ENCODE measurements at regions not wholly inside any gene's neighbourhood (a gene's known extent, or its start where the extent isn't known, plus 50 kb on each side); places are given as distances from the start of the nearest gene placed in this dataset.

GRCh38 chr17:72345088-72345487 is 224.3 kb downstream of the SOX9 start:
- ChIA-PET POLR2A (no interaction called here), CTCF (no interaction called here)
- Histone ChIP-seq H3K36me3 (ENCODE audit: insufficient read depth, low read length) (no peaks in the 10 kb centered on the region), H3K4me3 (ENCODE audit: low read length) (no peak overlapping the region), H3K27me3 (ENCODE audit: control insufficient read depth in 1 of 2, insufficient read depth in 2 of 2, low read length in 2 of 2) (peaks cover 0 to 3% of the 10 kb centered on the region in 2 experiments), H3K27ac (ENCODE audit: low read depth in 1 of 2, low read length in 2 of 2) (no peak overlapping the region), H3K9me3 (ENCODE audit: control insufficient read depth in 1 of 2, insufficient read depth in 1 of 2, low read length in 2 of 2) (peaks cover 0 to 16% of the 10 kb centered on the region in 2 experiments), H3K4me1 (ENCODE audit: insufficient read depth, low read length) (no peaks in the 10 kb centered on the region)
- H3K4me3 Mint-ChIP-seq = no peak overlapping the region
- no peaks in the 10 kb centered on the region for H3K36me3 Mint-ChIP-seq (ENCODE audit: low read depth)
- no peak for DNase-seq
- no peak for TF ChIP-seq CTCF (IDR thresholded peaks at IDR 0.05)
- intact Hi-C loops (cut with DNase I, micrococcal nuclease) = loop anchor here in 1 of 2 experiments (10.0 kb wide), 1 partner anchor 90 kb away; no protein-coding TSS in a partner anchor
- ATAC-seq (ENCODE audit: poor library complexity) = no peak
- H3K4me1 Mint-ChIP-seq (ENCODE audit: low read depth) = no peaks in the 10 kb centered on the region
- H3K9me3 Mint-ChIP-seq = peaks cover 6% of the 10 kb centered on the region
- peaks cover 5% of the 10 kb centered on the region for H3K27me3 Mint-ChIP-seq
- no peak overlapping the region for H3K27ac Mint-ChIP-seq

- Histone ChIP-seq H3K4me1 (ENCODE audit: insufficient read depth, low read length) (no peaks in the 10 kb centered on the region), H3K36me3 (ENCODE audit: insufficient read depth, low read length) (no peaks in the 10 kb centered on the region), H3K9me3 (ENCODE audit: control insufficient read depth in 1 of 2, insufficient read depth in 1 of 2, low read length in 2 of 2) (peaks cover 0 to 17% of the 10 kb centered on the region in 2 experiments), H3K27ac (ENCODE audit: low read depth in 1 of 2, low read length in 2 of 2) (no peak overlapping the region), H3K4me3 (ENCODE audit: low read length) (no peak overlapping the region), H3K27me3 (ENCODE audit: control insufficient read depth in 1 of 2, insufficient read depth in 2 of 2, low read length in 2 of 2) (peaks cover 0 to 3% of the 10 kb centered on the region in 2 experiments)
- ATAC-seq (ENCODE audit: poor library complexity) (no peak), DNase-seq (no peak)
- POLR2A ChIA-PET = no interaction called here
- Mint-ChIP-seq H3K4me3 (no peak overlapping the region), H3K9me3 (peaks cover 6% of the 10 kb centered on the region), H3K36me3 (ENCODE audit: low read depth) (no peaks in the 10 kb centered on the region), H3K27ac (no peak overlapping the region), H3K27me3 (peaks cover 5% of the 10 kb centered on the region), H3K4me1 (ENCODE audit: low read depth) (no peaks in the 10 kb centered on the region)
- no peak for TF ChIP-seq CTCF (IDR thresholded peaks at IDR 0.05)
- CTCF ChIA-PET = no interaction called here
- intact Hi-C loops (cut with DNase I, micrococcal nuclease) = loop anchor here in 1 of 2 experiments (10.0 kb wide), 1 partner anchor 91 kb away; no protein-coding TSS in a partner anchor
Measured at GRCh38 chr17:72345536-72345935, 224.7 kb downstream of the SOX9 start.

- Mint-ChIP-seq H3K9me3 (peaks cover 6% of the 10 kb centered on the region), H3K27me3 (peaks cover 5% of the 10 kb centered on the region), H3K36me3 (ENCODE audit: low read depth) (no peaks in the 10 kb centered on the region), H3K4me3 (no peak overlapping the region), H3K4me1 (ENCODE audit: low read depth) (no peaks in the 10 kb centered on the region), H3K27ac (no peak overlapping the region)
- no peak overlapping the region for H3K27ac ChIP-seq (ENCODE audit: low read depth in 1 of 2, low read length in 2 of 2)
- no peak overlapping the region for H3K4me3 ChIP-seq (ENCODE audit: low read length)
- H3K4me1 ChIP-seq (ENCODE audit: insufficient read depth, low read length) = no peaks in the 10 kb centered on the region
- POLR2A ChIA-PET = no interaction called here
- peaks cover 0 to 3% of the 10 kb centered on the region in 2 experiments for H3K27me3 ChIP-seq (ENCODE audit: control insufficient read depth in 1 of 2, insufficient read depth in 2 of 2, low read length in 2 of 2)
- no peak for TF ChIP-seq CTCF (IDR thresholded peaks at IDR 0.05)
- peaks cover 0 to 23% of the 10 kb centered on the region in 2 experiments for H3K9me3 ChIP-seq (ENCODE audit: control insufficient read depth in 1 of 2, insufficient read depth in 1 of 2, low read length in 2 of 2)
- H3K36me3 ChIP-seq (ENCODE audit: insufficient read depth, low read length) = no peaks in the 10 kb centered on the region
- no peak for DNase-seq
- no peak for ATAC-seq (ENCODE audit: poor library complexity)
- CTCF ChIA-PET = no interaction called here
- intact Hi-C loops (cut with DNase I, micrococcal nuclease) = loop anchor here in 1 of 2 experiments (10.0 kb wide), 1 partner anchor 92 kb away; no protein-coding TSS in a partner anchor
Measured at GRCh38 chr17:72346306-72346705, 225.5 kb downstream of the SOX9 start.

Data from CD4-positive, alpha-beta T cell (primary cell).